GM13976 (cell line): ENCODE measurements at regions not wholly inside any gene's neighbourhood (a gene's known extent, or its start where the extent isn't known, plus 50 kb on each side); places are given as distances from the start of the nearest gene placed in this dataset.

ENCODE experiments used
- DNase-seq: peaks from one replicate; pipeline ENCODE4 v3.0.0; 2012; ENCODE audit warnings: low spot score
- CTCF ChIP-seq: IDR thresholded peaks from 2 replicates; pipeline ENCODE4 v1.5.1; 2012; ENCODE audit warnings: borderline replicate concordance, mild to moderate bottlenecking; ENCODE audit not compliant: insufficient read depth; ENCODE audit errors: extremely low read depth, missing control alignments, control extremely low read depth
- in situ Hi-C: fragments of 300-500 bp; cut with MboI; formaldehyde crosslinking; loops from one replicate; pipeline ENCODE4 v1.12.0; 2022; ENCODE audit warnings: low sequenced_read_pairs, mixed read lengths, inconsistent platforms; ENCODE audit not compliant: unreplicated experiment

DNA sequence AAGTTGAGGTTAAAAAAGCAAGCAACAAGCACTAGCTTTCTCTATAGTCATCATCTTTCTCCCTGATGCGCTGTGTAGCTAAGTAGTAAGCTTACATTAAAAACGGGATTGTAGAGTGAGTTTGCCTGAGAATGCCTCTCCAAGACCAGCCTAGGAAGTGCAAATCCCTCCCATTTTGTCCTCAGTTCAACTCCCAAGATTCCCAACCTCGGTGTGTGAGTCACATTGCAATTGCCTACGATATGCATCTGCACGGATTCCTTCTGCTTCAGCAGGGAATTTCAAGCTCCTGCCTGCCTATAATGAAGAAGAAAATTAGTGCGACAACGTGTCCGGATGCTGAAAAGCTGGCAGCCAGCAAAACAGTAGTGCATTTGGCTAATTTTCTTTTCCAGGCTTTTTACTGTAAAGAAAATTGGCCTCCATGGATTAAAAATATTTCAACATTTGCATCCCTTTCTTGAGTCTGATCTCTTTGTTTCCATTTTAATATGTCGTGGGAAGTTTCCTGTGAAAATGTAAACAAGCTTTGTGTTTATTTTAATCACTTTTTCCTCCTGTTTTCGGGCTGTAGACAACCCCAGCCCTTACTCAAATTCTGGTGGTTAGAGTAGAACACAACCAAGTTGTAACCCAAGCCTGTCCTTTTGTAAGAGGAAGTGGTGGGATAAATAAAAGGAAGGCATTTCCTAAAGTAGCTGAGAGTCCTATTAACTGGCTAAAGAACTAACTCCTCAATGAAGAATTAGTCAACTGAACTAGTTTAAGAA lies 58.4 kb upstream of the TET2 start:
- DNase-seq: no peak
- in situ Hi-C loops: no loop called here
- TF ChIP-seq CTCF: no peak

GRCh38 chr4:105092356-105092755 lies 54.3 kb upstream of the TET2 start:
- in situ Hi-C loops: no loop called here
- TF ChIP-seq CTCF: no peak
- DNase-seq: no peak

GRCh38 chr4:105092768-105093167 lies 53.9 kb upstream of the TET2 start:
- TF ChIP-seq CTCF: no peak
- in situ Hi-C loops: no loop called here
- no peak for DNase-seq

DNA sequence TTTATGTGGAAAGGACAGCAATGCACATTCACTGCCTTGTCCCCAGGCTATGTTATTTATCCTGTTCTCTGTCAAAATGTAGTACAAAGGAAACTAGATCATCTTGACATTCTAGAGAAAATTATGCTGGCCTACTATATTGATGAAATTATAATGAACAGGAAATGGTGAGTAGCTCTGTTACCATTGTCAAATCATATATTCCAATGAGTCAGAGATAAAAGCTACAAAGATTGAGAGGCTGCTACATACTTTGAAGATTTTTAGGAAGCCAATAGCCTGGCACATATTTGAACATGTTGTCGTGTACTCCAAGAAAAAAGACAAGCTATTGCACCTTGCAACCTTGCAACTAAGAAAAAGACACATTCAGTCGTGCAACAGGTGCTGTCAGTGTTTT lies 52.7 kb upstream of the TET2 start:
- in situ Hi-C loops: no loop called here
- no peak for TF ChIP-seq CTCF
- no peak for DNase-seq
